Peyer's patch (tissue), 4 donors: ENCODE measurements at regions not wholly inside any gene's neighbourhood (a gene's known extent, or its start where the extent isn't known, plus 50 kb on each side); places are given as distances from the start of the nearest gene placed in this dataset.

Source experiments
- POLR2A ChIP-seq, 2 donors: fragments of 450-650 bp; IDR thresholded peaks; one replicate each; pipeline ENCODE4 v1.5.1; 2017; ENCODE audit warnings: antibody characterized with exemption in 2 of 2, mild to moderate bottlenecking in 2 of 2, moderate library complexity in 2 of 2
- TF ChIP-seq, protein P1 (sequence below), 6 experiments: fragments of 450-650 bp in 4 of 6; fragments of 200-600 bp in 2 of 6; sonication (generic) in 1 of 6; IDR thresholded peaks; one replicate each; pipeline ENCODE4 v1.5.1; 2017 to 2019; ENCODE audit warnings: antibody characterized with exemption in 6 of 6, mild to moderate bottlenecking in 3 of 6, moderate library complexity in 1 of 6

GRCh38 chr6:126202707-126203106 lies 137.2 kb upstream of the CENPW start:
- TF ChIP-seq, protein P1, sequence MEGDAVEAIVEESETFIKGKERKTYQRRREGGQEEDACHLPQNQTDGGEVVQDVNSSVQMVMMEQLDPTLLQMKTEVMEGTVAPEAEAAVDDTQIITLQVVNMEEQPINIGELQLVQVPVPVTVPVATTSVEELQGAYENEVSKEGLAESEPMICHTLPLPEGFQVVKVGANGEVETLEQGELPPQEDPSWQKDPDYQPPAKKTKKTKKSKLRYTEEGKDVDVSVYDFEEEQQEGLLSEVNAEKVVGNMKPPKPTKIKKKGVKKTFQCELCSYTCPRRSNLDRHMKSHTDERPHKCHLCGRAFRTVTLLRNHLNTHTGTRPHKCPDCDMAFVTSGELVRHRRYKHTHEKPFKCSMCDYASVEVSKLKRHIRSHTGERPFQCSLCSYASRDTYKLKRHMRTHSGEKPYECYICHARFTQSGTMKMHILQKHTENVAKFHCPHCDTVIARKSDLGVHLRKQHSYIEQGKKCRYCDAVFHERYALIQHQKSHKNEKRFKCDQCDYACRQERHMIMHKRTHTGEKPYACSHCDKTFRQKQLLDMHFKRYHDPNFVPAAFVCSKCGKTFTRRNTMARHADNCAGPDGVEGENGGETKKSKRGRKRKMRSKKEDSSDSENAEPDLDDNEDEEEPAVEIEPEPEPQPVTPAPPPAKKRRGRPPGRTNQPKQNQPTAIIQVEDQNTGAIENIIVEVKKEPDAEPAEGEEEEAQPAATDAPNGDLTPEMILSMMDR (IDR thresholded peaks at IDR 0.05): no peak
- no peak for TF ChIP-seq POLR2A (IDR thresholded peaks at IDR 0.05)
